ENCODE measurements at regions not wholly inside any gene's neighbourhood (a gene's known extent, or its start where the extent isn't known, plus 50 kb on each side); places are given as distances from the start of the nearest gene placed in this dataset.

DNA sequence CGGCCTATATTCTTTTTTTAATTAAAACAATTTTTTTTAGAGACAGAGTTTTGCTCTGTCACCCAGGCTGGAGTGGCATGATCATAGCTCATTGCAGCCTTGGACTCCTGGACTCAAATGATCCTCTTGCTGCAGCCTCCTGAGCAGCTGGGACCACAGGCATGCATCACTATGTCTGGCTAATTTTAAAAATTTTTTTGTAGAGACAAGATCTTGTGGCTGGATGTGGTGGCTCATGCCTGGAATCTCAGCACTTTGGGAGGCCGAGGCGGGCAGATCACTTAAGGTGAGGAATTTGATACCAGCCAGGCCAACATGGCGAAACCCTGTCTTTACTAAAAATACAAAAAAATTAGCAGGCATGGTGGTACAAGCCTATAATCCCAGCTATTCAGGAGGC lies 54.8 kb upstream of the MSI2 start:
- H3K27ac ChIP-seq (ENCODE audit: low read depth, low read length), result no peak overlapping the region
- no peaks in the 10 kb centered on the region for H3K9me3 ChIP-seq (ENCODE audit: control insufficient read depth in 1 of 2, low read length in 2 of 2)
- no peak overlapping the region for H3K27ac Mint-ChIP-seq
- POLR2A ChIA-PET (ENCODE audit: partially characterized antibody), result no interaction called here
- no peak for DNase-seq
- no peaks in the 10 kb centered on the region for H3K4me1 ChIP-seq (ENCODE audit: insufficient read depth, low read length)
- no peaks in the 10 kb centered on the region for H3K36me3 ChIP-seq (ENCODE audit: insufficient read depth, low read length)
- H3K4me3 ChIP-seq (ENCODE audit: low read length in 2 of 2), result no peak overlapping the region
- peaks cover 0 to 2% (median 0%) of the 10 kb centered on the region in 8 donors for H3K9me3 Mint-ChIP-seq
- no peaks in the 10 kb centered on the region for H3K36me3 Mint-ChIP-seq
- no peaks in the 10 kb centered on the region for H3K27me3 ChIP-seq (ENCODE audit: insufficient read depth, low read length)
- H3K4me3 Mint-ChIP-seq, result no peak overlapping the region
- intact Hi-C loops (cut with micrococcal nuclease), result no loop called here
- peaks cover 6 to 11% of the 10 kb centered on the region in 2 donors for H3K27me3 Mint-ChIP-seq
- no peaks in the 10 kb centered on the region for H3K4me1 Mint-ChIP-seq
- CTCF ChIA-PET (ENCODE audit: partially characterized antibody), result no interaction called here

DNA sequence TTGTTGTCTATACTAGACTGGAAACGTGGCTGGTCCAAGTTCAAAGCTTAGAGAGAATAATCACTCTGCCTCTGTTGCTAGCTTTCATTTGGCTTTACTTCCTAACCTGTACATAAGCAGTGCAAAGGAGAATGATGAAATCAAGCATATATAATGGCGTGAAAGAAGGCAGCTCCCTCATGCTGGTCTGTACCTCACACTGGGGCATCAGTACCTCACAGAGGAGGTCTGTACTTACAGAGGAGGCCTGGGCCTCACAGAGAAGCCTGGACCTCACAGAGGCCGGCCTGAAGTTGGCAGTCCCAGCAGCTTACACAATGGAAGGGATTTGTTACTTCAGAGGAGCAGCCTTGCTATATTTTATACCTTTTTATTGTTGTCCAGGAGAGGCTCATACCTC lies 53.3 kb upstream of the MSI2 start:
- Mint-ChIP-seq H3K27ac (no peak overlapping the region), H3K36me3 (peaks cover 0 to 2% of the 10 kb centered on the region in 2 donors), H3K4me3 (no peak overlapping the region), H3K4me1 (no peaks in the 10 kb centered on the region), H3K9me3 (peaks cover 0 to 12% (median 8%) of the 10 kb centered on the region in 8 donors), H3K27me3 (peaks cover 6 to 12% of the 10 kb centered on the region in 2 donors)
- no peak for DNase-seq
- no peaks in the 10 kb centered on the region for H3K9me3 ChIP-seq (ENCODE audit: control insufficient read depth in 1 of 2, low read length in 2 of 2)
- no peaks in the 10 kb centered on the region for H3K4me1 ChIP-seq (ENCODE audit: insufficient read depth, low read length)
- ChIA-PET CTCF (ENCODE audit: partially characterized antibody) (interaction anchor here (0.7 kb wide), 1 partner anchor 1801 kb away, joined by 3 read pairs; no protein-coding TSS in a partner anchor), POLR2A (ENCODE audit: partially characterized antibody) (no interaction called here)
- H3K27me3 ChIP-seq (ENCODE audit: insufficient read depth, low read length), result no peaks in the 10 kb centered on the region
- no peak overlapping the region for H3K27ac ChIP-seq (ENCODE audit: low read depth, low read length)
- H3K36me3 ChIP-seq (ENCODE audit: insufficient read depth, low read length), result no peaks in the 10 kb centered on the region
- H3K4me3 ChIP-seq (ENCODE audit: low read length in 2 of 2), result no peak overlapping the region
- intact Hi-C loops (cut with micrococcal nuclease), result no loop called here

Measured in CD4-positive, alpha-beta memory T cell (primary cell).